SK-N-SH treated with all-trans-retinoic acid at 6 μM for 48 hours (cell line): ENCODE measurements at regions not wholly inside any gene's neighbourhood (a gene's known extent, or its start where the extent isn't known, plus 50 kb on each side); places are given as distances from the start of the nearest gene placed in this dataset.

Experiments
- ATAC-seq: fragments of 200-7000 bp; cut with Tn5 transposase; 3 replicates; pipeline ENCODE4 v1.9.1; 2020; ENCODE audit warnings: mild to moderate bottlenecking, moderate library complexity
- BACH2 ChIP-seq: fragments of 250-450 bp; sonication (Bioruptor Pico); IDR thresholded peaks from 2 replicates; pipeline ENCODE4 v1.9.0; 2021; ENCODE audit warnings: mild to moderate bottlenecking, borderline replicate concordance
- CSDC2 ChIP-seq: fragments of 250-450 bp; sonication (Bioruptor Pico); IDR thresholded peaks from 2 replicates; pipeline ENCODE4 v1.5.0; 2020; ENCODE audit warnings: mild to moderate bottlenecking, moderate library complexity
- CSRNP3 ChIP-seq: fragments of 250-450 bp; sonication (Bioruptor Pico); IDR thresholded peaks from 2 replicates; pipeline ENCODE4 v1.5.1; 2021; ENCODE audit warnings: mild to moderate bottlenecking, moderate library complexity
- ESRRG ChIP-seq: fragments of 250-450 bp; sonication (Bioruptor Pico); IDR thresholded peaks from 2 replicates; pipeline ENCODE4 v1.6.1; 2021; ENCODE audit warnings: mild to moderate bottlenecking
- GLIS3 ChIP-seq: fragments of 250-450 bp; sonication (Bioruptor Pico); IDR thresholded peaks from 2 replicates; pipeline ENCODE4 v1.5.0; 2020; ENCODE audit warnings: mild to moderate bottlenecking, moderate library complexity
- ISL1 ChIP-seq: fragments of 250-450 bp; sonication (Bioruptor Pico); IDR thresholded peaks from 2 replicates; pipeline ENCODE4 v2.1.2; 2022; ENCODE audit warnings: mild to moderate bottlenecking, moderate library complexity
- OSR1 ChIP-seq: fragments of 250-450 bp; sonication (Bioruptor Pico); IDR thresholded peaks from 2 replicates; pipeline ENCODE4 v1.8.0; 2022; ENCODE audit warnings: moderate library complexity, mild to moderate bottlenecking, inconsistent platforms
- PATZ1 ChIP-seq: fragments of 250-450 bp; sonication (Bioruptor Pico); IDR thresholded peaks from 2 replicates; pipeline ENCODE4 v1.8.0; 2020; ENCODE audit warnings: mild to moderate bottlenecking, moderate library complexity, borderline replicate concordance
- POU6F1 ChIP-seq: fragments of 250-450 bp; sonication (Bioruptor Pico); IDR thresholded peaks from 2 replicates; pipeline ENCODE4 v1.8.0; 2021; ENCODE audit warnings: low read depth, mild to moderate bottlenecking, moderate library complexity, borderline replicate concordance
- PPARA ChIP-seq: fragments of 250-450 bp; sonication (Bioruptor Pico); IDR thresholded peaks from 2 replicates; pipeline ENCODE4 v1.5.0; 2020; ENCODE audit warnings: mild to moderate bottlenecking, borderline replicate concordance
- RARB ChIP-seq: fragments of 250-450 bp; sonication (Bioruptor Pico); IDR thresholded peaks from 2 replicates; pipeline ENCODE4 v1.8.0; 2021; ENCODE audit warnings: mild to moderate bottlenecking, moderate library complexity
- SNAI2 ChIP-seq: fragments of 250-450 bp; sonication (Bioruptor Pico); IDR thresholded peaks from 2 replicates; pipeline ENCODE4 v1.5.0; 2020; ENCODE audit warnings: mild to moderate bottlenecking, moderate library complexity
- TOX ChIP-seq: fragments of 250-450 bp; sonication (Bioruptor Pico); IDR thresholded peaks from 2 replicates; pipeline ENCODE4 v1.8.0; 2021; ENCODE audit warnings: mild to moderate bottlenecking, moderate library complexity, borderline replicate concordance
- TSHZ2 ChIP-seq: fragments of 250-450 bp; sonication (Bioruptor Pico); IDR thresholded peaks from 2 replicates; pipeline ENCODE4 v1.5.0; 2020; ENCODE audit warnings: mild to moderate bottlenecking, moderate library complexity
- ZC3H10 ChIP-seq: fragments of 250-450 bp; sonication (Bioruptor Pico); IDR thresholded peaks from 2 replicates; pipeline ENCODE4 v1.5.1; 2021; ENCODE audit warnings: mild to moderate bottlenecking, moderate library complexity
- ZFP3 ChIP-seq: fragments of 250-450 bp; sonication (Bioruptor Pico); IDR thresholded peaks from 2 replicates; pipeline ENCODE4 v1.5.0; 2020; ENCODE audit warnings: mild to moderate bottlenecking, moderate library complexity
- ZFP30 ChIP-seq: fragments of 450-650 bp; formaldehyde crosslinking; IDR thresholded peaks from 2 replicates; pipeline ENCODE4 v1.5.0; 2022; ENCODE audit warnings: mild to moderate bottlenecking, moderate library complexity
- ZNF565 ChIP-seq: fragments of 450-650 bp; formaldehyde crosslinking; conservative IDR thresholded peaks from 2 replicates; pipeline ENCODE4 v1.5.0; 2020; ENCODE audit warnings: low read depth, mild to moderate bottlenecking, moderate library complexity
- ZNF70 ChIP-seq: fragments of 450-650 bp; formaldehyde crosslinking; IDR thresholded peaks from 2 replicates; pipeline ENCODE4 v1.5.0; 2020; ENCODE audit warnings: mild to moderate bottlenecking, moderate library complexity
- ZNF8 ChIP-seq: fragments of 450-650 bp; formaldehyde crosslinking; IDR thresholded peaks from 2 replicates; pipeline ENCODE4 v1.5.0; 2020; ENCODE audit warnings: mild to moderate bottlenecking, moderate library complexity
- TF ChIP-seq, protein P1 (sequence below): fragments of 250-450 bp; sonication (Bioruptor Pico); IDR thresholded peaks from 2 replicates; pipeline ENCODE4 v1.5.1; 2020; ENCODE audit warnings: low read depth, mild to moderate bottlenecking, moderate library complexity

DNA sequence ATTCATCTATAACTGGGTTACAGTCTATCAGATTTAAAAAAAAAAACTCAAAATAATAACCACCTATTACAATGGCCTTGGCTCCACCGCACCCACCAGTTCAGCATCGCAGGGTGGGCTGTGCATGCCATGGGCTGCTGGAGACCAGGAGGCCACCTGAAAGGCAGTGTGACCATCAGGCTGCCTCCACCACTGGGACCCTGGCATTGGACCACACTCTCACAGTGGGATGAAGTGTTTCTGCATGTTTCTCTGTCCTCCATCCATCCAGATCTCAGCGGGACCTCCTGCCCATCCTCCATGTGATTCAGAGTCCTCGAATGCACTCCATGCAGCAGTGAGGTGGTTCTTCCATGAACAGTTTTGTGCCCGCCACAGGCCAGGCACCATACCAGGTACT, 206.1 kb upstream of the CST7 start:
- TF ChIP-seq ZNF70 (CRISPR knock-in tag) (no peak), PPARA (CRISPR knock-in tag) (no peak), ZC3H10 (no peak), SNAI2 (CRISPR knock-in tag) (no peak), RARB (CRISPR knock-in tag) (no peak), ZNF8 (CRISPR knock-in tag) (no peak), CSRNP3 (CRISPR knock-in tag) (no peak), TOX (CRISPR knock-in tag) (no peak), BACH2 (CRISPR knock-in tag) (no peak), ESRRG (CRISPR knock-in tag) (no peak)
- TF ChIP-seq, all 23 proteins: peak for 0
- ATAC-seq: no peak

- no peak for ATAC-seq
- no peak for TF ChIP-seq ZNF70 (CRISPR knock-in tag)
- no peak for TF ChIP-seq ISL1
- TF ChIP-seq TSHZ2 (CRISPR knock-in tag): no peak
- no peak for TF ChIP-seq PPARA (CRISPR knock-in tag)
- TF ChIP-seq ZC3H10: no peak
- no peak for TF ChIP-seq BACH2 (CRISPR knock-in tag)
- TF ChIP-seq CSDC2 (CRISPR knock-in tag): no peak
- TF ChIP-seq SNAI2 (CRISPR knock-in tag): no peak
- TF ChIP-seq ESRRG (CRISPR knock-in tag): no peak
- TF ChIP-seq ZFP3 (CRISPR knock-in tag): no peak
- TF ChIP-seq ZNF565 (CRISPR knock-in tag): no peak
- TF ChIP-seq TOX (CRISPR knock-in tag): no peak
- TF ChIP-seq POU6F1 (CRISPR knock-in tag): no peak
- TF ChIP-seq OSR1 (CRISPR knock-in tag): no peak
- no peak for TF ChIP-seq ZNF8 (CRISPR knock-in tag)
- TF ChIP-seq GLIS3 (CRISPR knock-in tag): no peak
- TF ChIP-seq, protein P1, sequence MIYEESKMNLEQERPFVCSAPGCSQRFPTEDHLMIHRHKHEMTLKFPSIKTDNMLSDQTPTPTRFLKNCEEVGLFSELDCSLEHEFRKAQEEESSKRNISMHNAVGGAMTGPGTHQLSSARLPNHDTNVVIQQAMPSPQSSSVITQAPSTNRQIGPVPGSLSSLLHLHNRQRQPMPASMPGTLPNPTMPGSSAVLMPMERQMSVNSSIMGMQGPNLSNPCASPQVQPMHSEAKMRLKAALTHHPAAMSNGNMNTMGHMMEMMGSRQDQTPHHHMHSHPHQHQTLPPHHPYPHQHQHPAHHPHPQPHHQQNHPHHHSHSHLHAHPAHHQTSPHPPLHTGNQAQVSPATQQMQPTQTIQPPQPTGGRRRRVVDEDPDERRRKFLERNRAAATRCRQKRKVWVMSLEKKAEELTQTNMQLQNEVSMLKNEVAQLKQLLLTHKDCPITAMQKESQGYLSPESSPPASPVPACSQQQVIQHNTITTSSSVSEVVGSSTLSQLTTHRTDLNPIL (CRISPR knock-in tag): no peak
- TF ChIP-seq ZFP30 (CRISPR knock-in tag): no peak
- no peak for TF ChIP-seq PATZ1 (CRISPR knock-in tag)
Measured at GRCh38 chr20:24743641-24744040, 205.4 kb upstream of the CST7 start.

DNA sequence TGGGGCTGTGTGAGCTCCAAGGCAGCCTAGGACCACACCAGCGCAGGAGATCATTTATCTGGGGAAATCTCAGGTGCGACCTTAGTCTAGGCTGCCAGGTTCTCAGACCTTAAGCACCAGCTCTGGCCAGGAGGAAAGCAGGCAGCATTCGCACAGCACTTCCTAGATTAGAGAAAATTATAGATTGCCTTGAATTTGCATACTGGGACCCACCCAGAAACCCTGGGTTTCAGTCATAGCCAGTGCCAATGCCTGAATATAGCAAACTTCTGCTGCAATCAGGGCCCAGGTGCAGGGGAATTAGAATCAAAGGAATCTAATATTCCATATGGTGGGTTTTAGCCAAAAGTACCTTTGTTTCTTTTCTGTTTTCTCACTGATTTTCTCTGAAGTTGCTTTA, 204.3 kb upstream of the CST7 start:
- ATAC-seq: no peak

More for the DNA sequence above, 204.3 kb upstream of the CST7 start:
- TF ChIP-seq CSDC2 (CRISPR knock-in tag) (no peak), ZNF70 (CRISPR knock-in tag) (no peak), PATZ1 (CRISPR knock-in tag) (no peak), GLIS3 (CRISPR knock-in tag) (no peak)
